ENCODE measurements at regions not wholly inside any gene's neighbourhood (a gene's known extent, or its start where the extent isn't known, plus 50 kb on each side); places are given as distances from the start of the nearest gene placed in this dataset.

DNA sequence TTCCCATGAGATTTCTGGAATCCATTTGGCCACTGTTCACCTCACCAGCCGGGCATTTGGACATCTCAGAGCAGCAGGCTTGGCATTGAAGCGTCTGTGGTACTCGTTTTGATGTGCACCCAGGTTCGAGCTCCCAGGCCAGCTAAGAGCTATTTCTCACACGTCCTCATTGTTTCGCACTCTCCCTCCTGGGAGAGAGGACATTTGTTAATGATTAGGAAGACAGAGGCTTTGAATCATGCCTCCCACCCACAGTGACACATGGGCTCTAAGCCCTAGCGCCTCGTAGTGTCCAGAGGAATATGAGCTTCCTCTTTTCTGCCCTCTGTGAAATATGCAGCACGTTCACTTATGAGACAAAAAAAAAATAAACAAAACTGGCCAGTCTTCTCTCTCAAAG, 361.8 kb downstream of the RND3 start:
- POLR2A ChIA-PET = no interaction called here
- CTCF ChIA-PET = no interaction called here
- H3K4me1 ChIP-seq (ENCODE audit: control extremely low read depth in 1 of 4, control insufficient read depth in 4 of 4, insufficient read depth in 4 of 4, low read length in 3 of 4) = no peaks in the 10 kb centered on the region
- 52% methylated on average over 9 of the region's 9 CpGs for WGBS (ENCODE audit: insufficient coverage)
- H3K27me3 ChIP-seq (replicated peaks in 2 of 5; ENCODE audit: control insufficient read depth in 4 of 5, insufficient read depth in 5 of 5, low read length in 4 of 5) = no peaks in the 10 kb centered on the region
- H3K36me3 ChIP-seq (ENCODE audit: control insufficient read depth in 4 of 4, insufficient read depth in 4 of 4, low read length in 3 of 4) = no peaks in the 10 kb centered on the region
- H3K9me3 ChIP-seq (ENCODE audit: control extremely low read depth in 1 of 5, control insufficient read depth in 4 of 5, insufficient read depth in 2 of 5, low read depth in 1 of 5, low read length in 4 of 5) = no peaks in the 10 kb centered on the region
- H3K27ac ChIP-seq (ENCODE audit: insufficient read depth in 1 of 2, low read depth in 1 of 2, low read length in 2 of 2, poor library complexity in 1 of 2, severe bottlenecking in 2 of 2) = no peak overlapping the region
- DNase-seq = no peak
- no peak overlapping the region for H3K4me3 ChIP-seq (ENCODE audit: control insufficient read depth in 1 of 7, extremely low read depth in 1 of 7, insufficient read depth in 4 of 7, low read depth in 2 of 7, low read length in 6 of 7)

DNA sequence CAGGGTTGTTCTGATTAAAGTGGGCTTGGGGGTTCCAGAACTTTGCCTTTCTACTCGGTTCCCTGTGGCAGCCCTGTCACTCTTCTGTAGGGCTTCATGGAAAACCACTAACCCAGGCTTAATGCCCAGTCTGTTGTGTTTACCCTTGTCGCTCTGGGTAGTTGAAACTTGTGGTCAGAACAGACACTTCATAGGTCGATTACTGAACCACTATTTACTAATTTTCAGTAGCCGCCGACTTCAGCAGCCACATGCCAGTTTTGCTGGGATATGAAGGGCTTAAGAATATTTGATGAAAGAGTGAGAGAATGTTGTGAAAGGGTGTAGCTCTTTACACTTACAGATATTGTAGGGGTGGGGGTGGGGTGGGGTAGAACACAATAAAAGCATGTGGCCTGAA, 362.3 kb downstream of the RND3 start:
- Histone ChIP-seq H3K36me3 (ENCODE audit: control insufficient read depth in 4 of 4, insufficient read depth in 4 of 4, low read length in 3 of 4) (no peaks in the 10 kb centered on the region), H3K4me3 (ENCODE audit: control insufficient read depth in 1 of 7, extremely low read depth in 1 of 7, insufficient read depth in 4 of 7, low read depth in 2 of 7, low read length in 6 of 7) (no peak overlapping the region), H3K9me3 (ENCODE audit: control extremely low read depth in 1 of 5, control insufficient read depth in 4 of 5, insufficient read depth in 2 of 5, low read depth in 1 of 5, low read length in 4 of 5) (no peaks in the 10 kb centered on the region), H3K27ac (ENCODE audit: insufficient read depth in 1 of 2, low read depth in 1 of 2, low read length in 2 of 2, poor library complexity in 1 of 2, severe bottlenecking in 2 of 2) (no peak overlapping the region), H3K4me1 (ENCODE audit: control extremely low read depth in 1 of 4, control insufficient read depth in 4 of 4, insufficient read depth in 4 of 4, low read length in 3 of 4) (no peaks in the 10 kb centered on the region), H3K27me3 (replicated peaks in 2 of 5; ENCODE audit: control insufficient read depth in 4 of 5, insufficient read depth in 5 of 5, low read length in 4 of 5) (no peaks in the 10 kb centered on the region)
- CTCF ChIA-PET = no interaction called here
- 98% methylated on average over 5 of the region's 5 CpGs for WGBS (ENCODE audit: insufficient coverage)
- no peak for DNase-seq
- POLR2A ChIA-PET = no interaction called here

DNA sequence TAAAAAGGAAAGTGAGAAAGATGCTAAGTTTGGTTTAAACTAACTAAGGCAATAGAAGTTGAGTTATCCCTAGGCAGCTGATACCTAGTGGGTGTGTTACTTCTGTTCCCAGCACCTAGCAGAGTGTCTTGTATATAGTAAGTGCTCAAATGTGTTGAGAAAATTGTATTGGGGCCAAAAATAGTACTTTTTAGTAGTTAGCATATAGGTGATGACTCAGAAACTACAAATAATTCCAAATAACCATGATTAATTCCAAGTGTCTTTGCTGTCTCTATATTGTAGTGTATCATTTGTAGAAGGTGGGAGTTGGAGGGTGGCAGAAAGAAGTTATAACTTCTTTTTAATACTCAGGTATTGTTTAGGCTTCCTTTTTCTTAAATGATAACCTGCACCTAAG, 362.7 kb downstream of the RND3 start:
- H3K36me3 ChIP-seq (ENCODE audit: control insufficient read depth in 4 of 4, insufficient read depth in 4 of 4, low read length in 3 of 4) = no peaks in the 10 kb centered on the region

DNA sequence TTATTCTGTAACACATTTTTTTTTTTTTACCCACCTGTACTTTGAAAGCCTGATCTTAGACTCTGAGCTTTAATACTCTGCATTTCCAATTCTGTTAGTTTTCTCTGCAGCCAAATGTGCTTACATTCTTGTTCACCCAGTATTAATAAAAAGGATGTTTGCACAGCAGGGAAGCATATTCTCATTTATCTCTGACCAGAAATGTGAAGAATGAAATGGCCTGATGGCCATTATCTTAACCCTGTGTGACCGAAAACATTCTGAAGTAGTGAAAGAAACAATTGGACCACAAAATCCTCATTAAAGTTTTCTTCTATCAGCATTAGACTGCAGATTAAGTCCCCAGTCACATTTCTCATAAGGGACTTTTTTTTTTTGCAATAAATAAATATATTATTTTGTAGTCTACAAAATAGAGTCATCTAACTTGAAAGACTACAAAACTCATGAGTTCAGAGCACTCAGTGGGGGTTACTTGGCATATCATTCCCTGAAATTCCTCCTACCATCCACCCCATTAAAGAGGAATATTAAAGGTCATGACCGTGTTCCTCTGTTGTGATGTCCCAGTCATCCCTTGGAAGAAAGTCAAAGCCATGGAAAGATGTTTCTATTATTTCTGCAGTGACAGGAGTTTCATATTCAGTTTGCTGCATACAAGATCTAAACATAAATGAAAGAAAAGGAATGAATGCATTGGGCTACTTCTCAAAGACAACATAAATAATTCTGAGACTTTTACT, 364.4 kb downstream of the RND3 start:
- DNase-seq = no peak
- ChIA-PET CTCF (no interaction called here), POLR2A (no interaction called here)
- Histone ChIP-seq H3K27ac (ENCODE audit: insufficient read depth in 1 of 2, low read depth in 1 of 2, low read length in 2 of 2, poor library complexity in 1 of 2, severe bottlenecking in 2 of 2) (no peak overlapping the region), H3K9me3 (ENCODE audit: control extremely low read depth in 1 of 5, control insufficient read depth in 4 of 5, insufficient read depth in 2 of 5, low read depth in 1 of 5, low read length in 4 of 5) (no peaks in the 10 kb centered on the region), H3K4me1 (ENCODE audit: control extremely low read depth in 1 of 4, control insufficient read depth in 4 of 4, insufficient read depth in 4 of 4, low read length in 3 of 4) (no peaks in the 10 kb centered on the region), H3K36me3 (ENCODE audit: control insufficient read depth in 4 of 4, insufficient read depth in 4 of 4, low read length in 3 of 4) (no peaks in the 10 kb centered on the region), H3K27me3 (replicated peaks in 2 of 5; ENCODE audit: control insufficient read depth in 4 of 5, insufficient read depth in 5 of 5, low read length in 4 of 5) (no peaks in the 10 kb centered on the region), H3K4me3 (ENCODE audit: control insufficient read depth in 1 of 7, extremely low read depth in 1 of 7, insufficient read depth in 4 of 7, low read depth in 2 of 7, low read length in 6 of 7) (no peak overlapping the region)
- WGBS (ENCODE audit: insufficient coverage) = no CpG with 5 or more reads among the region's 2 CpGs

More for the DNA sequence above, 362.7 kb downstream of the RND3 start:
- POLR2A ChIA-PET = no interaction called here
- no peaks in the 10 kb centered on the region for H3K4me1 ChIP-seq (ENCODE audit: control extremely low read depth in 1 of 4, control insufficient read depth in 4 of 4, insufficient read depth in 4 of 4, low read length in 3 of 4)
- H3K4me3 ChIP-seq (ENCODE audit: control insufficient read depth in 1 of 7, extremely low read depth in 1 of 7, insufficient read depth in 4 of 7, low read depth in 2 of 7, low read length in 6 of 7) = no peak overlapping the region
- DNase-seq = no peak
- H3K27ac ChIP-seq (ENCODE audit: insufficient read depth in 1 of 2, low read depth in 1 of 2, low read length in 2 of 2, poor library complexity in 1 of 2, severe bottlenecking in 2 of 2) = no peak overlapping the region
- CTCF ChIA-PET = interaction anchor here (0.6 kb wide), 1 partner anchor 1951 kb away, joined by 3 read pairs; no protein-coding TSS in a partner anchor
- no peaks in the 10 kb centered on the region for H3K27me3 ChIP-seq (replicated peaks in 2 of 5; ENCODE audit: control insufficient read depth in 4 of 5, insufficient read depth in 5 of 5, low read length in 4 of 5)
- H3K9me3 ChIP-seq (ENCODE audit: control extremely low read depth in 1 of 5, control insufficient read depth in 4 of 5, insufficient read depth in 2 of 5, low read depth in 1 of 5, low read length in 4 of 5) = no peaks in the 10 kb centered on the region

DNA sequence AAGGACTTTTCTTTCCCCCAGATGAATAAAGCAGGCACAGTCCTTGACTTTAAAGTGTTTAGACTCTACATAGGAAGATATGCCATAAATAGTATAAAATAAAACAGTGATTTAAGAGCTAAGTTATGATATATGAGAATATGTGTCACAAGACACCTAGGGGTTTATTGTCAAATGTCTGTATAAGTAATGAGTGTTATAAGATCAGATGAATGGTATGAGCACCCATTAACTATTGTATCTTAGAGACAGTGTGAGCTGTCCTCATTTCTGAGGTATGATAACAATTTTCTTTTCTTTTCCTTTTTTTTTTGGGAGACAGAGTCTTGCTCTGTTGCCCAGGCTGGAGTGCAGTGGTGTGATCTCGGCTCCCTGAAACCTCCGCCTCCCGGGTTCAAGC, 365.3 kb downstream of the RND3 start:
- Histone ChIP-seq H3K27ac (ENCODE audit: insufficient read depth in 1 of 2, low read depth in 1 of 2, low read length in 2 of 2, poor library complexity in 1 of 2, severe bottlenecking in 2 of 2) (no peak overlapping the region), H3K36me3 (ENCODE audit: control insufficient read depth in 4 of 4, insufficient read depth in 4 of 4, low read length in 3 of 4) (no peaks in the 10 kb centered on the region), H3K9me3 (ENCODE audit: control extremely low read depth in 1 of 5, control insufficient read depth in 4 of 5, insufficient read depth in 2 of 5, low read depth in 1 of 5, low read length in 4 of 5) (no peaks in the 10 kb centered on the region), H3K4me3 (ENCODE audit: control insufficient read depth in 1 of 7, extremely low read depth in 1 of 7, insufficient read depth in 4 of 7, low read depth in 2 of 7, low read length in 6 of 7) (no peak overlapping the region), H3K27me3 (replicated peaks in 2 of 5; ENCODE audit: control insufficient read depth in 4 of 5, insufficient read depth in 5 of 5, low read length in 4 of 5) (no peaks in the 10 kb centered on the region), H3K4me1 (ENCODE audit: control extremely low read depth in 1 of 4, control insufficient read depth in 4 of 4, insufficient read depth in 4 of 4, low read length in 3 of 4) (no peaks in the 10 kb centered on the region)
- no peak for DNase-seq
- ChIA-PET POLR2A (no interaction called here), CTCF (interaction anchor here (0.7 kb wide), 1 partner anchor 12 kb away, joined by 3 read pairs; no protein-coding TSS in a partner anchor)
- 95% methylated on average over 3 of the region's 3 CpGs for WGBS (ENCODE audit: insufficient coverage)

DNA sequence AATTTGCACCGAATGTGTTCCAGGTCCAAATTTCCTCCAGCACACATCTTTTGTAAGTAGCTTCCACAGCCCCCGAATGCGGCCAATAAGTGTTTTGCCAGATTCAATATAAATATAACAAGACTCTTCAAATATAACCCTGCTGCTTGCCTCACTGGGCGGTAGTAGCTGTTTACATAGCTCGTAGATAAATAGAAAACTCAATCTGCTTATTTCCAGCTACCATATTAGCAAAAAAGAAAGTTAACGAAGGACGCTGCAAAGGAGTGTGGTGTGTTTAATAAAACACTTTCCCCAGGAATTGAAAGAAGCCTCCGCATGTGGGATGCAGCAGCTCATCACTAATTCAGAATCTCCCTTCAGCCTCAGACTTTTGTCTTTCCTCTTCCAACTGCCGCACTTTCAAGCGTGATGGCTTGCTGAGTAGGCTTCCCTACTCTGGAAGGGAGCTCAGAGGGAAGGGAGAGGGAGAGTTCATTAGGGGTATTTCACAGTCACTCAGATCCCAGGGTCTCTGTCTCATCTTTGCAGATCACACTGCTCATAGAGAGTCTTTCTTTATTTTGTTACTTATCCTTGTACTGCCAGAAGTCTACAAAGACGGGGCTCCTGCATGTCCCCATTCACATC, 367.0 kb downstream of the RND3 start:
- 97% methylated on average over 4 of the region's 11 CpGs for WGBS (ENCODE audit: insufficient coverage)
- ChIA-PET POLR2A (no interaction called here), CTCF (no interaction called here)
- H3K27ac ChIP-seq (ENCODE audit: insufficient read depth in 1 of 2, low read depth in 1 of 2, low read length in 2 of 2, poor library complexity in 1 of 2, severe bottlenecking in 2 of 2) = no peak overlapping the region
- no peaks in the 10 kb centered on the region for H3K4me1 ChIP-seq (ENCODE audit: control extremely low read depth in 1 of 4, control insufficient read depth in 4 of 4, insufficient read depth in 4 of 4, low read length in 3 of 4)
- DNase-seq = no peak
- no peaks in the 10 kb centered on the region for H3K9me3 ChIP-seq (ENCODE audit: control extremely low read depth in 1 of 5, control insufficient read depth in 4 of 5, insufficient read depth in 2 of 5, low read depth in 1 of 5, low read length in 4 of 5)
- H3K36me3 ChIP-seq (ENCODE audit: control insufficient read depth in 4 of 4, insufficient read depth in 4 of 4, low read length in 3 of 4) = no peaks in the 10 kb centered on the region
- no peak overlapping the region for H3K4me3 ChIP-seq (ENCODE audit: control insufficient read depth in 1 of 7, extremely low read depth in 1 of 7, insufficient read depth in 4 of 7, low read depth in 2 of 7, low read length in 6 of 7)
- no peaks in the 10 kb centered on the region for H3K27me3 ChIP-seq (replicated peaks in 2 of 5; ENCODE audit: control insufficient read depth in 4 of 5, insufficient read depth in 5 of 5, low read length in 4 of 5)

DNA sequence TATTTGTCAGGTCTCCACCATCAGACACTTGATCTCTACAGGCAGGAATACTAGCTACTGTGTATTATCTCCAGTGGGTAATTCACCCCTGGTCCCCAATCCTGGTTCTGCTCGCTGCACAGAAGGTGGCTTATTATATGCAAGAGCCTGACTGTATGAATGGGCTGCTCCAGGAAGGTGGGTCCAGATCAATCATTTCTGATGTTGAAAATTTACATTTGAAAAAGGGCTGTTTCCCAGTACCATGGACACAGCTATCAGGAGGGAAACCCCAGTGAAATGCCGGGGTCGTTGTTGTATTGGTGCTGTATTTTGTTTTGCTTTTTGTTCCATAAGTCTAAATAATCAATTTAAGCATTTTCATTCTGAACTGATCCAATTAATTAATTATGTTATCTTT, 367.6 kb downstream of the RND3 start:
- Histone ChIP-seq H3K27ac (ENCODE audit: insufficient read depth in 1 of 2, low read depth in 1 of 2, low read length in 2 of 2, poor library complexity in 1 of 2, severe bottlenecking in 2 of 2) (no peak overlapping the region), H3K4me3 (ENCODE audit: control insufficient read depth in 1 of 7, extremely low read depth in 1 of 7, insufficient read depth in 4 of 7, low read depth in 2 of 7, low read length in 6 of 7) (no peak overlapping the region), H3K36me3 (ENCODE audit: control insufficient read depth in 4 of 4, insufficient read depth in 4 of 4, low read length in 3 of 4) (no peaks in the 10 kb centered on the region), H3K27me3 (replicated peaks in 2 of 5; ENCODE audit: control insufficient read depth in 4 of 5, insufficient read depth in 5 of 5, low read length in 4 of 5) (no peaks in the 10 kb centered on the region), H3K9me3 (ENCODE audit: control extremely low read depth in 1 of 5, control insufficient read depth in 4 of 5, insufficient read depth in 2 of 5, low read depth in 1 of 5, low read length in 4 of 5) (no peaks in the 10 kb centered on the region), H3K4me1 (ENCODE audit: control extremely low read depth in 1 of 4, control insufficient read depth in 4 of 4, insufficient read depth in 4 of 4, low read length in 3 of 4) (no peaks in the 10 kb centered on the region)
- no CpG with 5 or more reads among the region's 3 CpGs for WGBS (ENCODE audit: insufficient coverage)
- no peak for DNase-seq
- POLR2A ChIA-PET = no interaction called here
- CTCF ChIA-PET = no interaction called here

All from common myeloid progenitor, CD34-positive (primary cell).